ENCODE measurements at regions not wholly inside any gene's neighbourhood (a gene's known extent, or its start where the extent isn't known, plus 50 kb on each side); places are given as distances from the start of the nearest gene placed in this dataset.

DNA sequence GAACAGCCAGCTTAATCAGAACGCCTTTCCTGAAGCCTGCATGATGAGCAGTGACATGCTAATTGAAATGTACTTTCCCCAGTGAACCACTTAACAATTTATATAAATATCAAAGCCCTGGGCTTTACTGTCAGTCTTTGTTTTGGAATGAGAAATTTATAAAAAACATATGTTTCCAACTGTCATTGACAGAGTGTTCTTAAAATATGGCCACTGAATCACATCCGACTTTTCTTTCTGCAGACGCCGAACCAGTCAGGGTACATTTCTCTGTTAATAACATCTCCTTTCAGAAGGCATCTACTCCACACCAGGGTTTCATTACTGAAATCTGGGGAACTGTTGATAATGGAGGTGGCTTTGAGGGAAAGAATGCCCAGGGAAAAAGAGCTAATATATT lies 343.7 kb downstream of the INSIG2 start:
- SMC1A ChIA-PET (ENCODE audit: uncharacterized antibody, unreplicated experiment): no interaction called here

More for the DNA sequence above, 343.7 kb downstream of the INSIG2 start:
- ChIA-PET CTCF (no interaction called here), POLR2A (no interaction called here), RAD21 (ENCODE audit: unreplicated experiment) (no interaction called here)
- no peaks in the 10 kb centered on the region for H4K20me1 ChIP-seq (ENCODE audit: control insufficient read depth, insufficient read depth)
- FAIRE-seq (no peak), ATAC-seq (no peak), DNase-seq (ENCODE audit: low read depth, low spot score) (no peak)
- WGBS (ENCODE audit: insufficient coverage, insufficient replicate concordance, low lambda C conversion rate, missing lambda C conversion rate): 9% methylated on average over 4 of the region's 4 CpGs
- no peaks in the 10 kb centered on the region for H3K9me3 ChIP-seq (replicated peaks; ENCODE audit: control insufficient read depth, insufficient read depth, low read length)
- no peak overlapping the region for H3K4me3 ChIP-seq
- intact Hi-C loops (cut with micrococcal nuclease; ENCODE audit: unreplicated experiment) (no loop called here), in situ Hi-C loops (cut with MboI) (no loop called here)
- H3K27ac ChIP-seq (ENCODE audit: control insufficient read depth, insufficient read depth): no peak overlapping the region
- H2AFZ ChIP-seq (ENCODE audit: control insufficient read depth, low read depth, low read length): no peak overlapping the region
- no peaks in the 10 kb centered on the region for H3K27me3 ChIP-seq (replicated peaks in 1 of 2; ENCODE audit: control insufficient read depth in 2 of 2, insufficient read depth in 2 of 2, low read length in 1 of 2)
- no peaks in the 10 kb centered on the region for H3K36me3 ChIP-seq (ENCODE audit: control insufficient read depth in 2 of 2, insufficient read depth in 2 of 2, low read length in 1 of 2)
- no peak overlapping the region for H3K9ac ChIP-seq (ENCODE audit: control insufficient read depth, insufficient read depth, low read length)
- no peaks in the 10 kb centered on the region for H3K79me2 ChIP-seq (ENCODE audit: control insufficient read depth, insufficient read depth, low read length)
- TF ChIP-seq, protein P1, sequence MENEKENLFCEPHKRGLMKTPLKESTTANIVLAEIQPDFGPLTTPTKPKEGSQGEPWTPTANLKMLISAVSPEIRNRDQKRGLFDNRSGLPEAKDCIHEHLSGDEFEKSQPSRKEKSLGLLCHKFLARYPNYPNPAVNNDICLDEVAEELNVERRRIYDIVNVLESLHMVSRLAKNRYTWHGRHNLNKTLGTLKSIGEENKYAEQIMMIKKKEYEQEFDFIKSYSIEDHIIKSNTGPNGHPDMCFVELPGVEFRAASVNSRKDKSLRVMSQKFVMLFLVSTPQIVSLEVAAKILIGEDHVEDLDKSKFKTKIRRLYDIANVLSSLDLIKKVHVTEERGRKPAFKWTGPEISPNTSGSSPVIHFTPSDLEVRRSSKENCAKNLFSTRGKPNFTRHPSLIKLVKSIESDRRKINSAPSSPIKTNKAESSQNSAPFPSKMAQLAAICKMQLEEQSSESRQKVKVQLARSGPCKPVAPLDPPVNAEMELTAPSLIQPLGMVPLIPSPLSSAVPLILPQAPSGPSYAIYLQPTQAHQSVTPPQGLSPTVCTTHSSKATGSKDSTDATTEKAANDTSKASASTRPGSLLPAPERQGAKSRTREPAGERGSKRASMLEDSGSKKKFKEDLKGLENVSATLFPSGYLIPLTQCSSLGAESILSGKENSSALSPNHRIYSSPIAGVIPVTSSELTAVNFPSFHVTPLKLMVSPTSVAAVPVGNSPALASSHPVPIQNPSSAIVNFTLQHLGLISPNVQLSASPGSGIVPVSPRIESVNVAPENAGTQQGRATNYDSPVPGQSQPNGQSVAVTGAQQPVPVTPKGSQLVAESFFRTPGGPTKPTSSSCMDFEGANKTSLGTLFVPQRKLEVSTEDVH (IDR thresholded peaks at IDR 0.05; ENCODE audit: low read depth, partially characterized antibody): no peak
- no peak for TF ChIP-seq RAD51 (IDR thresholded peaks at IDR 0.05)
- TF ChIP-seq RBBP5 (conservative IDR thresholded peaks at IDR 0.05): no peak
- TF ChIP-seq CHD4 (IDR thresholded peaks at IDR 0.05): no peak
- TF ChIP-seq, protein P2, sequence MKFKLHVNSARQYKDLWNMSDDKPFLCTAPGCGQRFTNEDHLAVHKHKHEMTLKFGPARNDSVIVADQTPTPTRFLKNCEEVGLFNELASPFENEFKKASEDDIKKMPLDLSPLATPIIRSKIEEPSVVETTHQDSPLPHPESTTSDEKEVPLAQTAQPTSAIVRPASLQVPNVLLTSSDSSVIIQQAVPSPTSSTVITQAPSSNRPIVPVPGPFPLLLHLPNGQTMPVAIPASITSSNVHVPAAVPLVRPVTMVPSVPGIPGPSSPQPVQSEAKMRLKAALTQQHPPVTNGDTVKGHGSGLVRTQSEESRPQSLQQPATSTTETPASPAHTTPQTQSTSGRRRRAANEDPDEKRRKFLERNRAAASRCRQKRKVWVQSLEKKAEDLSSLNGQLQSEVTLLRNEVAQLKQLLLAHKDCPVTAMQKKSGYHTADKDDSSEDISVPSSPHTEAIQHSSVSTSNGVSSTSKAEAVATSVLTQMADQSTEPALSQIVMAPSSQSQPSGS (IDR thresholded peaks at IDR 0.05; ENCODE audit: low read length): no peak
- TF ChIP-seq, protein P3, sequence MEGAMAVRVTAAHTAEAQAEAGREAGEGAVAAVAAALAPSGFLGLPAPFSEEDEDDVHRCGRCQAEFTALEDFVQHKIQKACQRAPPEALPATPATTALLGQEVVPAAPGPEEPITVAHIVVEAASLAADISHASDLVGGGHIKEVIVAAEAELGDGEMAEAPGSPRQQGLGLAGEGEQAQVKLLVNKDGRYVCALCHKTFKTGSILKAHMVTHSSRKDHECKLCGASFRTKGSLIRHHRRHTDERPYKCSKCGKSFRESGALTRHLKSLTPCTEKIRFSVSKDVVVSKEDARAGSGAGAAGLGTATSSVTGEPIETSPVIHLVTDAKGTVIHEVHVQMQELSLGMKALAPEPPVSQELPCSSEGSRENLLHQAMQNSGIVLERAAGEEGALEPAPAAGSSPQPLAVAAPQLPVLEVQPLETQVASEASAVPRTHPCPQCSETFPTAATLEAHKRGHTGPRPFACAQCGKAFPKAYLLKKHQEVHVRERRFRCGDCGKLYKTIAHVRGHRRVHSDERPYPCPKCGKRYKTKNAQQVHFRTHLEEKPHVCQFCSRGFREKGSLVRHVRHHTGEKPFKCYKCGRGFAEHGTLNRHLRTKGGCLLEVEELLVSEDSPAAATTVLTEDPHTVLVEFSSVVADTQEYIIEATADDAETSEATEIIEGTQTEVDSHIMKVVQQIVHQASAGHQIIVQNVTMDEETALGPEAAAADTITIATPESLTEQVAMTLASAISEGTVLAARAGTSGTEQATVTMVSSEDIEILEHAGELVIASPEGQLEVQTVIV (IDR thresholded peaks at IDR 0.05; ENCODE audit: borderline replicate concordance, partially characterized antibody): no peak
- TF ChIP-seq, protein P4, sequence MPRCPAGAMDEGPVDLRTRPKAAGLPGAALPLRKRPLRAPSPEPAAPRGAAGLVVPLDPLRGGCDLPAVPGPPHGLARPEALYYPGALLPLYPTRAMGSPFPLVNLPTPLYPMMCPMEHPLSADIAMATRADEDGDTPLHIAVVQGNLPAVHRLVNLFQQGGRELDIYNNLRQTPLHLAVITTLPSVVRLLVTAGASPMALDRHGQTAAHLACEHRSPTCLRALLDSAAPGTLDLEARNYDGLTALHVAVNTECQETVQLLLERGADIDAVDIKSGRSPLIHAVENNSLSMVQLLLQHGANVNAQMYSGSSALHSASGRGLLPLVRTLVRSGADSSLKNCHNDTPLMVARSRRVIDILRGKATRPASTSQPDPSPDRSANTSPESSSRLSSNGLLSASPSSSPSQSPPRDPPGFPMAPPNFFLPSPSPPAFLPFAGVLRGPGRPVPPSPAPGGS (IDR thresholded peaks at IDR 0.05; ENCODE audit: borderline replicate concordance, insufficient read depth, low read depth, low read length, poor library complexity, severe bottlenecking): no peak
- no peaks in the 10 kb centered on the region for H3K4me1 ChIP-seq (ENCODE audit: control insufficient read depth, insufficient read depth, low read length)
- no TSS peak for BruUV-seq (replicated peaks)
- no peak overlapping the region for H3K4me2 ChIP-seq (ENCODE audit: control insufficient read depth, insufficient read depth)

Data from GM12878 (cell line).